ENCODE measurements at regions not wholly inside any gene's neighbourhood (a gene's known extent, or its start where the extent isn't known, plus 50 kb on each side); places are given as distances from the start of the nearest gene placed in this dataset.
"Not testable (repeated sequence)": the region's sequence is repeated elsewhere in the genome, so short reads cannot be mapped to it uniquely, and the experiment has no call there.

GRCh38 chrX:76509775-76510174, 82.3 kb downstream of the MAGEE1 start:
- H3K27me3 Mint-ChIP-seq (ENCODE audit: low read depth, poor library complexity) = no peaks in the 10 kb centered on the region
- no peak overlapping the region for H3K4me3 Mint-ChIP-seq
- peaks cover 75% of the 10 kb centered on the region for H3K9me3 Mint-ChIP-seq
- H3K36me3 Mint-ChIP-seq (ENCODE audit: low read depth) = no peaks in the 10 kb centered on the region
- no peak for DNase-seq
- no peaks in the 10 kb centered on the region for H3K4me1 Mint-ChIP-seq
- H3K27ac Mint-ChIP-seq = no peak overlapping the region
- TF ChIP-seq CTCF (IDR thresholded peaks at IDR 0.05) = no peak

DNA sequence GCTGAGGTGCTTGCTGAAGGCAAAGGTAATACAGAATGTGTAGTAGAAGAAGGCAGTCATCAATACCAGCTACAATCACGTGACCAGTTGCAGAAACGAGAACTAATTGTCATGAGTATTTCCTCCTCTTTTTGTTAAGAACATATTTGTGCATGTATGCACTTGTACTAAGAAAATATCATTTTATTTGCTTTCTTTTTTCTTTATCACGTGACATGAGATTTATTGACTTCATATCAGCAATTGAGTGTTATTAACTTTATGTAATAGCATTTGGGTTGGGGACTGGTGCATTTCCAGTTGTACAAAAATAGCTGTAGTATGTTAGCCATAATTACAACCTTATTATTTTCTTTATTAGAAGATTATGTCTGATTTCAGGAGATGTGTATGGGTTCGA, 90.0 kb downstream of the MAGEE1 start:
- Mint-ChIP-seq H3K27ac (no peak overlapping the region), H3K4me1 (no peaks in the 10 kb centered on the region), H3K4me3 (no peak overlapping the region), H3K36me3 (ENCODE audit: low read depth) (no peaks in the 10 kb centered on the region), H3K9me3 (peaks cover 79% of the 10 kb centered on the region), H3K27me3 (ENCODE audit: low read depth, poor library complexity) (no peaks in the 10 kb centered on the region)
- DNase-seq = no peak
- TF ChIP-seq CTCF (IDR thresholded peaks at IDR 0.05) = no peak

GRCh38 chrX:76520273-76521054, 93.0 kb downstream of the MAGEE1 start:
- H3K27me3 Mint-ChIP-seq (ENCODE audit: low read depth, poor library complexity) = no peaks in the 10 kb centered on the region
- H3K4me1 Mint-ChIP-seq = no peaks in the 10 kb centered on the region
- DNase-seq = no peak
- H3K9me3 Mint-ChIP-seq = peaks cover 93% of the 10 kb centered on the region
- no peaks in the 10 kb centered on the region for H3K36me3 Mint-ChIP-seq (ENCODE audit: low read depth)
- no peak overlapping the region for H3K27ac Mint-ChIP-seq
- TF ChIP-seq CTCF (IDR thresholded peaks at IDR 0.05) = no peak
- H3K4me3 Mint-ChIP-seq = no peak overlapping the region

DNA sequence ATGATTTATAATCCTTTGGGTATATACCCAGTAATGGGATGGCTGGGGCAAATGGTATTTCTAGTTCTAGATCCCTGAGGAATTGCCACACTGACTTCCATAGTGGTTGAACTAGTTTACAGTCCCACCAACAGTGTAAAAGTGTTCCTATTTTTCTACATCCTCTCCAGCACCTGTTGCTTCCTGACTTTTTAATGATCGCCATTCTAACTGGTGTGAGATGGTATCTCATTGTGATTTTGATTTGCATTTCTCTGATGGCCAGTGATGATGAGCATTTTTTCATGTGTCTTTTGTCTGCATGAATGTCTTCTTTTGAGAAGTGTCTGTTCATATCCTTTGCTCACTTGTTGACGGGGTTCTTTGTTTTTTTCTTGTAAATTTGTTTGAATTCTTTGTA, 108.2 kb downstream of the MAGEE1 start:
- H3K27ac Mint-ChIP-seq; DNase-seq; H3K27me3 Mint-ChIP-seq (ENCODE audit: low read depth, poor library complexity); H3K4me3 Mint-ChIP-seq; H3K4me1 Mint-ChIP-seq; H3K36me3 Mint-ChIP-seq (ENCODE audit: low read depth): not testable (repeated sequence)
- peaks cover 86% of the 10 kb centered on the region for H3K9me3 Mint-ChIP-seq

DNA sequence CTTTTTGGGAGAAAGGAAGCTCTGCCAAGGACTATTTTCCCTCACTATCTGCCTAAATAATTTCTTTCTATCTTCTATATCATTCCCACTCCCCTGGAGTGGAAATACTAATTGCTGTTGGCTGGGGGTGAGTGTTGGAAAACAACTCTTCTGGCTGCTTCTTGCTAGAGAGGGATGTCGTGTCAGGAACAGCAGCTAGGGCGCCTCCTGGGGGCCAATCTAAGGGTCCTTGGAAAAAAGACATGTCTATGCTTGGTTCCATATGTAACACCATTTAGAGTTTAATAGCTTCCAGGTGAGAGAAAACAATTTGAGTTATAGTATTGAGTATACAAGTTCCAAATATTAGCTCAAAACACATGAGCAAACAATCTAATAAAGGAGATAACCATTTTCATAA, 111.3 kb downstream of the MAGEE1 start:
- no peaks in the 10 kb centered on the region for H3K36me3 Mint-ChIP-seq (ENCODE audit: low read depth)
- no peak overlapping the region for H3K27ac Mint-ChIP-seq
- DNase-seq = no peak
- TF ChIP-seq CTCF (IDR thresholded peaks at IDR 0.05) = no peak
- no peaks in the 10 kb centered on the region for H3K4me1 Mint-ChIP-seq
- H3K9me3 Mint-ChIP-seq = peaks cover 84% of the 10 kb centered on the region
- H3K4me3 Mint-ChIP-seq = no peak overlapping the region
- H3K27me3 Mint-ChIP-seq (ENCODE audit: low read depth, poor library complexity) = no peaks in the 10 kb centered on the region

- H3K27me3 Mint-ChIP-seq (ENCODE audit: low read depth, poor library complexity); H3K27ac Mint-ChIP-seq; H3K4me1 Mint-ChIP-seq; H3K36me3 Mint-ChIP-seq (ENCODE audit: low read depth); DNase-seq; H3K4me3 Mint-ChIP-seq: not testable (repeated sequence)
- peaks cover 88% of the 10 kb centered on the region for H3K9me3 Mint-ChIP-seq
Observed at GRCh38 chrX:76543381-76543780, 115.9 kb downstream of the MAGEE1 start.

GRCh38 chrX:76550016-76550415, 122.5 kb downstream of the MAGEE1 start:
- Mint-ChIP-seq H3K36me3 (ENCODE audit: low read depth) (no peaks in the 10 kb centered on the region), H3K9me3 (peaks cover 69% of the 10 kb centered on the region), H3K27ac (no peak overlapping the region), H3K4me1 (no peaks in the 10 kb centered on the region), H3K4me3 (no peak overlapping the region), H3K27me3 (ENCODE audit: low read depth, poor library complexity) (no peaks in the 10 kb centered on the region)
- TF ChIP-seq CTCF (IDR thresholded peaks at IDR 0.05) = no peak
- DNase-seq = no peak

Data from nephron progenitor cell (in vitro differentiated cells).